ENCODE measurements at regions not wholly inside any gene's neighbourhood (a gene's known extent, or its start where the extent isn't known, plus 50 kb on each side); places are given as distances from the start of the nearest gene placed in this dataset.
"Not testable (repeated sequence)": the region's sequence is repeated elsewhere in the genome, so short reads cannot be mapped to it uniquely, and the experiment has no call there.

DNA sequence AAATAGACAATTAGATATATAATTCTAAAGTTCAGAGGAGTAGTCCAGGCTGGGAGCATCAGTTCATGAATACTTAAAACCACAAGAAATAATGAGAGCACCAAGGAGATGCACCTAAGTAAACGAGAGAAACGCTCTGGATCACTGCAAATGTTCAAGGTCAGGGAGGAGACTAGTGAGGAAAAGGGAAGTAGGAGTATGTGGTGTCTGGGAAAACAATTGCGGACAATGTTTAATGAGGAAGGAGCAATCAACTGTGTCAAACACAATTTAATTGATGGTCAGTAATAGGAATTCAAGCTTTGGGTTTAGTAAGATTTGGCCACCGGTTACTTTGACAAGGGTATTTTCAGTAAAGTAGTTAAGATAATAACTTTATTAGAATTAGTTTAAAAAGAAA lies 652.2 kb downstream of the DACH1 start:
- H3K27ac ChIP-seq (ENCODE audit: low read length), result no peak overlapping the region
- no peak for ATAC-seq (replicated peaks in 1 of 4)
- Mint-ChIP-seq H3K27ac (no peak overlapping the region), H3K4me3 (no peak overlapping the region), H3K9me3 (no peaks in the 10 kb centered on the region), H3K27me3 (no peaks in the 10 kb centered on the region), H3K4me1 (no peaks in the 10 kb centered on the region), H3K36me3 (no peaks in the 10 kb centered on the region)
- no peak for DNase-seq
- ChIA-PET POLR2A (no interaction called here), CTCF (no interaction called here)
- H3K27me3 ChIP-seq (replicated peaks in 1 of 2; ENCODE audit: control insufficient read depth in 2 of 2, extremely low read depth in 1 of 2, insufficient read depth in 2 of 2, low read length in 1 of 2), result no peaks in the 10 kb centered on the region
- H3K4me3 ChIP-seq (ENCODE audit: control insufficient read depth in 1 of 2, extremely low read depth in 1 of 2, low read length in 1 of 2), result no peak overlapping the region
- no peaks in the 10 kb centered on the region for H3K4me1 ChIP-seq (ENCODE audit: control insufficient read depth in 1 of 2, extremely low read depth in 1 of 2, insufficient read depth in 2 of 2, low read length in 2 of 2)
- WGBS (ENCODE audit: insufficient coverage), result 86% methylated on average over 3 of the region's 4 CpGs
- H3K36me3 ChIP-seq (ENCODE audit: control insufficient read depth in 2 of 2, extremely low read depth in 1 of 2, insufficient read depth in 1 of 2, low read length in 1 of 2), result no peaks in the 10 kb centered on the region
- H3K9me3 ChIP-seq, result no peaks in the 10 kb centered on the region

DNA sequence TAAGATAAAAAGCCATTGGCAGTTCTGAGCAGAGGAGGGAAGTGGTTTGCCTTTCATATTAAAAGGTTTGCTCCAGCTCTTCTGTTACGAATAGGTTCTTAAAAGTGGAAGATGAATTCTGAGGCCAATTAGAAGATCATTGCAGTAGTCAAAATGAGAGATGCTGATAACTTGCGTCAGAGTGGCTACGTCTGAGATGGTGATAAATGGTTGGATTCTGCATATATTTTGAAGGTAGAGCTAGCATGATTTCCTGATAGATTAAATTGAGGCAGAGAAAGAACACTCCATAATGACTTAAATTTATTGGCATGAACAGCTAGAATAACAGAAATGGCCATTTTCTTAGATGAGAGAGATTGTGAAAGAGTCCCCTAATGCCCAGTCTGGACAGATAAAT lies 652.6 kb downstream of the DACH1 start:
- DNase-seq (no peak), ATAC-seq (replicated peaks in 1 of 4) (no peak)
- Histone ChIP-seq H3K36me3 (ENCODE audit: control insufficient read depth in 2 of 2, extremely low read depth in 1 of 2, insufficient read depth in 1 of 2, low read length in 1 of 2) (no peaks in the 10 kb centered on the region), H3K9me3 (no peaks in the 10 kb centered on the region), H3K4me1 (ENCODE audit: control insufficient read depth in 1 of 2, extremely low read depth in 1 of 2, insufficient read depth in 2 of 2, low read length in 2 of 2) (no peaks in the 10 kb centered on the region), H3K4me3 (ENCODE audit: control insufficient read depth in 1 of 2, extremely low read depth in 1 of 2, low read length in 1 of 2) (no peak overlapping the region), H3K27me3 (replicated peaks in 1 of 2; ENCODE audit: control insufficient read depth in 2 of 2, extremely low read depth in 1 of 2, insufficient read depth in 2 of 2, low read length in 1 of 2) (no peaks in the 10 kb centered on the region), H3K27ac (ENCODE audit: low read length) (no peak overlapping the region)
- Mint-ChIP-seq H3K4me1 (no peaks in the 10 kb centered on the region), H3K27me3 (no peaks in the 10 kb centered on the region), H3K9me3 (no peaks in the 10 kb centered on the region), H3K36me3 (no peaks in the 10 kb centered on the region), H3K27ac (no peak overlapping the region), H3K4me3 (no peak overlapping the region)
- ChIA-PET POLR2A (no interaction called here), CTCF (no interaction called here)
- WGBS (ENCODE audit: insufficient coverage), result 85% methylated on average over 1 of the region's 3 CpGs

DNA sequence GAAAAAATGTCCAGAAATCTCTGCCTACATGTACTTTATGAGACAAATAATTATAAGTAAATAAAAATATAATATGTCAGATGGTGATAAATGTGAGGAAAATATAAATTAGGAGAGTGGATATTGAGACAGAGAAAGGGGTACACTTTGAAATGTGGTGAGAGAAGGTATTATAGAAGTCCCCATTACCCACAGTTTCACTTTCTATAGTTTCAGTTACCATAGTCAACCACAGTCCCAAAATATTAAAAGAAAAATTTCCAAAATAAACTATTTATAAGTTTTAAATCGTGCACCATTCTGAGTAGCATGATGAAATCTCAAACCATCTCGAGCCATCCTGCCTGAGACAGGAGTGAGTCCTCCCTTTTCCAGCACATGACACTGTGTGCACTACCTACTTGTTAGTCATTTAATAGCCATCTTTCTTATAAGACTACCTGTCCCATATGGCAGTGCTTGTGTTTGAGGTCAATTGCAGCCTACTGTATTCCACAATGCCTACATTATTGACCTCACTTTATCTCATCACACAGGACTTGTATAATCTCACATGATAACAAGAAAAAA lies 653.7 kb downstream of the DACH1 start:
- Histone ChIP-seq H3K27ac (ENCODE audit: low read length) (no peak overlapping the region), H3K9me3 (no peaks in the 10 kb centered on the region), H3K36me3 (ENCODE audit: control insufficient read depth in 2 of 2, extremely low read depth in 1 of 2, insufficient read depth in 1 of 2, low read length in 1 of 2) (no peaks in the 10 kb centered on the region), H3K27me3 (replicated peaks in 1 of 2; ENCODE audit: control insufficient read depth in 2 of 2, extremely low read depth in 1 of 2, insufficient read depth in 2 of 2, low read length in 1 of 2) (no peaks in the 10 kb centered on the region), H3K4me1 (ENCODE audit: control insufficient read depth in 1 of 2, extremely low read depth in 1 of 2, insufficient read depth in 2 of 2, low read length in 2 of 2) (no peaks in the 10 kb centered on the region), H3K4me3 (ENCODE audit: control insufficient read depth in 1 of 2, extremely low read depth in 1 of 2, low read length in 1 of 2) (no peak overlapping the region)
- Mint-ChIP-seq H3K4me1 (no peaks in the 10 kb centered on the region), H3K27ac (no peak overlapping the region), H3K27me3 (no peaks in the 10 kb centered on the region), H3K9me3 (peaks cover 0 to 3% (median 2%) of the 10 kb centered on the region in 3 donors), H3K4me3 (no peak overlapping the region), H3K36me3 (no peaks in the 10 kb centered on the region)
- no peak for ATAC-seq (replicated peaks in 1 of 4)
- ChIA-PET CTCF (no interaction called here), POLR2A (no interaction called here)
- no CpG with 5 or more reads among the region's 2 CpGs for WGBS (ENCODE audit: insufficient coverage)
- no peak for DNase-seq

DNA sequence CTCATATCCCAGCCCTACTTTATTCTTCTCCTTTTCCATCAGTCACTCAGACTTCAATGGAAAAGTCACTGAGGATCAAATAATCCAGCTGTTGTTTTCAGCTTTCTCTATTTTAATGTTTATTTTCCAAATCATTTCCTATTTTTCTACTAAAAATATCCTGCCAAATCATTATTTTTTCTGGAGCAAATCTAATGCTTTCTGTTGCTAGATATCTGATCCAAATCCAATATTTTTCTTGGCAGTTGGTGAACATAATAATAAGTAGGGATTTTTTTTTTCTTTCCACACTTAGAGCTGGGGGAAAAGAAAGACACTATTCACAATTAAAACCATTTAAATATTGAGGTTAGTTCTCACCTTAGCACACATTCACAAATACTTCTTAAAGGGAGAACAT lies 656.1 kb downstream of the DACH1 start:
- Mint-ChIP-seq H3K9me3 (peaks cover 0 to 7% (median 2%) of the 10 kb centered on the region in 3 donors), H3K27me3 (no peaks in the 10 kb centered on the region), H3K4me3 (no peak overlapping the region), H3K4me1 (no peaks in the 10 kb centered on the region), H3K27ac (no peak overlapping the region), H3K36me3 (no peaks in the 10 kb centered on the region)
- no peak overlapping the region for H3K27ac ChIP-seq (ENCODE audit: low read length)
- CTCF ChIA-PET, result interaction anchor here in 1 of 2 donors (0.9 kb wide), 1 partner anchor 11 kb away, joined by 3 read pairs; no protein-coding TSS in a partner anchor
- no peak for DNase-seq
- no peak for ATAC-seq (replicated peaks in 1 of 4)
- no peak overlapping the region for H3K4me3 ChIP-seq (ENCODE audit: control insufficient read depth in 1 of 2, extremely low read depth in 1 of 2, low read length in 1 of 2)
- POLR2A ChIA-PET, result no interaction called here
- H3K4me1 ChIP-seq (ENCODE audit: control insufficient read depth in 1 of 2, extremely low read depth in 1 of 2, insufficient read depth in 2 of 2, low read length in 2 of 2), result no peaks in the 10 kb centered on the region
- H3K27me3 ChIP-seq (replicated peaks in 1 of 2; ENCODE audit: control insufficient read depth in 2 of 2, extremely low read depth in 1 of 2, insufficient read depth in 2 of 2, low read length in 1 of 2), result no peaks in the 10 kb centered on the region
- no peaks in the 10 kb centered on the region for H3K9me3 ChIP-seq
- no peaks in the 10 kb centered on the region for H3K36me3 ChIP-seq (ENCODE audit: control insufficient read depth in 2 of 2, extremely low read depth in 1 of 2, insufficient read depth in 1 of 2, low read length in 1 of 2)

DNA sequence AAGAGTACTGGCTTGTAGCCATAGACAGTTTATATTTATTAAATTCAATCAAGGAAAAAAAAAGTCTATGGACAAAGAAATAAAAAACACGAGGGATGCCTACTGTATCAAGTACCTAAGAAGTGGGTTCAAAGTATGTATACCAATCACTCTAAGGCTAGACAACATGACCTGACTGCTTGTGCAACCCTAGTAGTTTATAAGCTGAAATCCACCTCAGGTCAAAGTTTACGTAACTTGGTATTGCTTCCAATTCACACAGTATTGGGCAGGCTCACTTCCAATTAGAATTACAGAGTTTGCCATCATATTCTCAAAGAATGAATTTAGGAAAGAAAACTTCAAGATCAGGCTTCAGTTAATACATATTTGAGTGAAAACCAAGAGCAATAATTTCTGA lies 657.8 kb downstream of the DACH1 start:
- no peaks in the 10 kb centered on the region for H3K4me1 Mint-ChIP-seq

DNA sequence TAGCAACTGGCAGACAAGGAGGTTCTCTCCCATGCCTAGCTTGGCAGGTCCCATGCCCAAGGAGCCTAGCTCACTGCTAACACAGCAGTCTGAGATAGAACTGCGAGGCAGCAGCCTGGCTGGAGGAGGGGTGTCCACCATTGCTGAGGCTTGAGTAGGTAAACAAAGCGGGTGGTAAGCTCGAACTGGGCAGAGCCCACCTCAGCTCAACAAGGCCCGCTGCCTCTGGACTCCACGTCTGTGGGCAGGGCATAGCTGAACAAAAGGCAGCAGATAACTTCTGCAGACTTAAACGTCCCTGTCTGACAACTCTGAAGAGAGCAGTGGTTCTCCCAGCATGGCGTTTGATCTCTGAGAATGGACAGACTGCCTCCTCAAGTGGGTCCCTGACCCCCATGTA lies 682.4 kb downstream of the DACH1 start:
- H3K4me1 Mint-ChIP-seq, result not testable (repeated sequence)

More for the DNA sequence above, 657.8 kb downstream of the DACH1 start:
- Histone ChIP-seq H3K4me3 (ENCODE audit: control insufficient read depth in 1 of 2, extremely low read depth in 1 of 2, low read length in 1 of 2) (no peak overlapping the region), H3K4me1 (ENCODE audit: control insufficient read depth in 1 of 2, extremely low read depth in 1 of 2, insufficient read depth in 2 of 2, low read length in 2 of 2) (no peaks in the 10 kb centered on the region), H3K36me3 (ENCODE audit: control insufficient read depth in 2 of 2, extremely low read depth in 1 of 2, insufficient read depth in 1 of 2, low read length in 1 of 2) (no peaks in the 10 kb centered on the region), H3K27ac (ENCODE audit: low read length) (no peak overlapping the region), H3K27me3 (replicated peaks in 1 of 2; ENCODE audit: control insufficient read depth in 2 of 2, extremely low read depth in 1 of 2, insufficient read depth in 2 of 2, low read length in 1 of 2) (no peaks in the 10 kb centered on the region), H3K9me3 (no peaks in the 10 kb centered on the region)
- WGBS (ENCODE audit: insufficient coverage), result no CpG with 5 or more reads among the region's 2 CpGs
- no peak overlapping the region for H3K4me3 Mint-ChIP-seq
- ATAC-seq (replicated peaks in 1 of 4) (no peak), DNase-seq (no peak)
- no peaks in the 10 kb centered on the region for H3K36me3 Mint-ChIP-seq
- H3K27me3 Mint-ChIP-seq, result no peaks in the 10 kb centered on the region
- H3K27ac Mint-ChIP-seq, result no peak overlapping the region
- ChIA-PET POLR2A (no interaction called here), CTCF (interaction anchor here in 1 of 2 donors (0.6 kb wide), 1 partner anchor 12 kb away, joined by 3 read pairs; no protein-coding TSS in a partner anchor)
- peaks cover 0 to 7% (median 2%) of the 10 kb centered on the region in 3 donors for H3K9me3 Mint-ChIP-seq

DNA sequence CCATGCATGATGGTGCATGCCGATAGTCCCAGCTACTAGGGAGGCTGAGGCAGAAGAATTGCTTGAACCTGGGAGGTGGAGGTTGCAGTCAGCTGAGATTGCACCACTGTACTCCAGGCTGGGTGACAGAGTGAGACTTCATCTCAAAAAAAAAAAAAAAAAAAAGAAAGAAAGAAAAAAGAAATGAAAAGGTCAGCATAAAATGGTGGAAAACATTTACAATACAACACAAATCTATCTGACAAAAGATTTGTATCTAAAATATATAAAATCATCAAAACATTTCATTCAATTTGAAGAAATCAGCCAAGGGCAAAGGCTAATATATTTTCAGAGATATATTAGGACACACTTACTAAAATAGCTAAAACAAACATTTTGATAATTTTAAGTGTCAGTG lies 683.7 kb downstream of the DACH1 start:
- CTCF ChIA-PET, H3K4me1 Mint-ChIP-seq: not testable (repeated sequence)

More for the DNA sequence above, 682.4 kb downstream of the DACH1 start:
- POLR2A ChIA-PET; DNase-seq; H3K4me1 ChIP-seq (ENCODE audit: control insufficient read depth in 1 of 2, extremely low read depth in 1 of 2, insufficient read depth in 2 of 2, low read length in 2 of 2); H3K27ac ChIP-seq (ENCODE audit: low read length); H3K9me3 Mint-ChIP-seq; H3K4me3 Mint-ChIP-seq; H3K27ac Mint-ChIP-seq; H3K4me3 ChIP-seq (ENCODE audit: control insufficient read depth in 1 of 2, extremely low read depth in 1 of 2, low read length in 1 of 2); CTCF ChIA-PET; ATAC-seq (replicated peaks in 1 of 4); H3K36me3 ChIP-seq (ENCODE audit: control insufficient read depth in 2 of 2, extremely low read depth in 1 of 2, insufficient read depth in 1 of 2, low read length in 1 of 2); H3K9me3 ChIP-seq; H3K27me3 ChIP-seq (replicated peaks in 1 of 2; ENCODE audit: control insufficient read depth in 2 of 2, extremely low read depth in 1 of 2, insufficient read depth in 2 of 2, low read length in 1 of 2); H3K27me3 Mint-ChIP-seq; H3K36me3 Mint-ChIP-seq: not testable (repeated sequence)
- WGBS (ENCODE audit: insufficient coverage), result 82% methylated on average over 6 of the region's 7 CpGs

More for the DNA sequence above, 683.7 kb downstream of the DACH1 start:
- not testable (repeated sequence) for H3K4me1 ChIP-seq (ENCODE audit: control insufficient read depth in 1 of 2, extremely low read depth in 1 of 2, insufficient read depth in 2 of 2, low read length in 2 of 2); H3K9me3 ChIP-seq; H3K9me3 Mint-ChIP-seq; H3K27me3 Mint-ChIP-seq; H3K27ac Mint-ChIP-seq; DNase-seq; H3K27me3 ChIP-seq (replicated peaks in 1 of 2; ENCODE audit: control insufficient read depth in 2 of 2, extremely low read depth in 1 of 2, insufficient read depth in 2 of 2, low read length in 1 of 2); H3K4me3 ChIP-seq (ENCODE audit: control insufficient read depth in 1 of 2, extremely low read depth in 1 of 2, low read length in 1 of 2); H3K27ac ChIP-seq (ENCODE audit: low read length); H3K36me3 ChIP-seq (ENCODE audit: control insufficient read depth in 2 of 2, extremely low read depth in 1 of 2, insufficient read depth in 1 of 2, low read length in 1 of 2); H3K4me3 Mint-ChIP-seq; H3K36me3 Mint-ChIP-seq; ATAC-seq (replicated peaks in 1 of 4)
- no CpG with 5 or more reads among the region's 1 CpG for WGBS (ENCODE audit: insufficient coverage)
- POLR2A ChIA-PET, result interaction anchor here in 1 of 2 donors (0.6 kb wide), 1 partner anchor 314 kb away, joined by 6 read pairs; no protein-coding TSS in a partner anchor
